GM19395 (cell line): ENCODE measurements at regions not wholly inside any gene's neighbourhood (a gene's known extent, or its start where the extent isn't known, plus 50 kb on each side); places are given as distances from the start of the nearest gene placed in this dataset.
"Not testable (repeated sequence)": the region's sequence is repeated elsewhere in the genome, so short reads cannot be mapped to it uniquely, and the experiment has no call there.

Source experiments
- ATAC-seq: cut with Tn5 transposase; IDR thresholded peaks from one replicate; pipeline ENCODE4 v1.9.1; 2021; ENCODE audit warnings: mild to moderate bottlenecking, moderate library complexity; ENCODE audit not compliant: unreplicated experiment

DNA sequence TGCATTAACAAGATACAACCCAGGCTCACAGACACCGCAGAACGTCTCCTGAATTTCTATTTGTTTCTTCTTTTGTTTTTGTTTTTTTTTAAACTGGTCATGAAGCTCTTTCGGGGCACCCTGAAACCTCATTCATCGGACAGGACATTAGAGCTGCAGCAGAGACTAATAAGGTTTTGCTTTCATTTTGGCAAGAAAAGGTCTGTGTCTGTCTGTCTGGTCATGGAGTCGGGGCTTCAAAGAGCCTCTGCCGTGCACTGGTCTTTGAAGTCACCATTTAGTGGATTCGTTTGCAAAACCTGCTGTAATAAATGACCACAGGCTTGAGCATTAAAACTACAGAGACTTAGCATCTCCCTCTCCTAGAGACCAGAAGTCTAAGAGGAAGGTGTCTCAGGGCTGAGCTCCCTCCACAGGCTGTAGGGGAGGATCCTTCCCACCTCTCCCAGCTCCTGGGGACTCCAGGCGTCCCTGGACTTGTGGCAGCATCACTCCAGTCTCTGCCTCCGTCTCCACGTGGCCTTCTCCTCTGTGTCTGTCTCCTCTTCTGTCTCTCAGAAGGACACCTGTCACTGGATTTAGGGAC is 247.5 kb downstream of the CRLF2 start:
- peak; percentile 76 for ATAC-seq

DNA sequence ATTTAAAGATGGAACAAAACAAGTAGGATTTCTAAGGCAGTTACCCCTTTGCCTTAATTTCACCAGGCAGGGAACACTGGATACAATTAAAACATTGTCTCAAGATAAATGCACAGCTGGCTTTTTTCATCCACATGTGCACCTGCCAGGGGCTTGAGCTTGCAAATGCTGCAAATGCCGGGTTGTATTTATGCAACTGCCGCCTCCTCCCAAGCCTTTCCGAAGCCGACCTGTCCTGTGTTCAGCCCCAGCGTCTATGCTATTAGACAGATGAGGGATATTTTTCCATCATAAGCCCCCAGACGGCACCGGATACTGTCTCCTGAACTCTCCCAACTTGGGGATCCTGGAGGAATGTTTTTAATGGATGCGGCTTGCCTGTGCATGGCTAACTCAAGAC is 251.6 kb downstream of the CRLF2 start:
- no peak for ATAC-seq

GRCh38 chrX:959595-959994 is 252.9 kb downstream of the CRLF2 start:
- ATAC-seq = no peak

GRCh38 chrX:955168-955781 is 257.2 kb downstream of the CRLF2 start:
- ATAC-seq = not testable (repeated sequence)

GRCh38 chrX:953879-954482 is 258.5 kb downstream of the CRLF2 start:
- no peak for ATAC-seq

DNA sequence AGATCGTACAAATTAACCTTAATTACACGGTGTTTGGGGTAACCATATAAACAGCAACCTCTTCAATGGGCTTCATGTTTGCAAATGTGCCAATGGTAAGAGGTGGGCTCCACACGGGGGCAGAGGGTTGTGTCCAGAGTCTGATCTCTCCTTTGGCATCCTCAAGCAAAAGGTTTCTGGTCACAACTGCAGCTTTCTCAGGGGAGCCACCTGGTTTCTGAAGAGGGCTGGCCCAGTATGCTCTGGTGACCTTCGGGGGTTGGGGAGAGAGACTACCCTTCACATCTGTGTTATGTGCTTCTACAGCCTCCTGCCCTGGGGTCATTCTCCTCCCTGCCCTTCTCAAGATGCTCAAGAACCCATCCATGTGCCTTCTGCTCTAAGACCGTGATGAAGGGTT is 259.6 kb downstream of the CRLF2 start:
- no peak for ATAC-seq

DNA sequence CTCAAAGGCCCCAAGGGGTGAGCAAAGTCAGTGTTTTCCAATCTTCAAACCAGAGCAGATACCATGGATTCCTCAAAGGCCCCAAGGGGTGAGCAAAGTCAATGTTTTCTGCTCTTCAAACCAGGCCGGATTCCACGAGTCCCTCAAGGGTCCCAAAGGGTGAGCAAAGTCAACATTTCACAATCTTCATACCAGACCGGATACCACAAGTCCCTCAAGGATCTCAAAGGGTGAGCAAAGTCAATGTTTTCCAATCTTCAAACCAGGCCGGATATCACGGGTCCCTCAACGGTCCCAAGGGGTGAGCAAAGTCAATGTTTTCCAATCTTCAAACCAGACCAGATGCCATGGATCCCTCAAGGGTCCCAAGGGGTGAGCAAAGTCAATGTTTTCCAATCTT is 265.2 kb downstream of the CRLF2 start:
- not testable (repeated sequence) for ATAC-seq

- ATAC-seq = no peak
Measured at GRCh38 chrX:943035-943434, 269.4 kb downstream of the CRLF2 start.

GRCh38 chrX:940691-941090 is 271.8 kb downstream of the CRLF2 start:
- ATAC-seq = no peak

- no peak for ATAC-seq
Measured at GRCh38 chrX:936979-937769, 275.3 kb downstream of the CRLF2 start.

GRCh38 chrX:933611-934010 is 278.8 kb downstream of the CRLF2 start:
- no peak for ATAC-seq

- no peak for ATAC-seq
Measured at GRCh38 chrX:928606-929005, 283.8 kb downstream of the CRLF2 start.

DNA sequence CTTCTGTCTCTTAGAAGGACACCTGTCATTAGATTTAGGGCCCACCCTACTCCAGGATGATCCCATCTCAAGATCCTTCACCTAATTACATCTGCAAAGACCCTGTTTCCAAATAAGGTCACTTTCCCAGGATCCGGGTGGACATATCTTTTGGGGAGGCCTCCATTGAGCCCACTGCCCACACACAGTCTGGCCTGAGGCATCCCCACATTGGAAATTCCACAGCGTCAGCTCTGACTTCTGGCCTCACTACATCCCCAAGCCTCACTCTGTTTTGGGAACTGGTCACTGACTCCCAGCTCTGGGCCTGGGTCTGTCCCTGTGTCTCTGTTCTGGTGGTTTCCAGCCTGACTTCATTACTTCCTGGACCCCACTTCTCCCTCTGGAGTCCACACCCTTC is 285.5 kb downstream of the CRLF2 start:
- ATAC-seq = no peak

- no peak for ATAC-seq
Measured at GRCh38 chrX:926070-926469, 286.4 kb downstream of the CRLF2 start.

- no peak for ATAC-seq
Measured at GRCh38 chrX:925652-926061, 286.8 kb downstream of the CRLF2 start.

- ATAC-seq = no peak
Measured at GRCh38 chrX:925094-925493, 287.4 kb downstream of the CRLF2 start.

DNA sequence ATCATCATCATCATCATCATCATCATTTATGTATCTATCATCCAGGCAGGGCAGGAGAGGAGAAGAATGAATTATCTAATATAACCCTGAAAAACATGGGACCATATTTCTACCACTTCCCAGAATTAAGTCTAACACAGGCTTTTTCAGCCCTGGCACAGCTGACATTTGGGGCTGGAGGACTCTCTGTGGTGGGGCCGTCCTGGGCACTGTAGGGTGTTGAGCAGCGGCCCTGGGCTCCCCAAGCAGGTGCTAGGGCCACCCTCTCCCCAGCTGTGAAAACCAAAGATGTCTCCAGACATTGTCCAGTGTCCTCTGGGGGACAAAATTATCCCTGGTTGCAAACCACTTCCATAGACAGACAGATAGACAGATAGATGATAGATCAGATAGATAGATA is 288.4 kb downstream of the CRLF2 start:
- ATAC-seq = no peak

DNA sequence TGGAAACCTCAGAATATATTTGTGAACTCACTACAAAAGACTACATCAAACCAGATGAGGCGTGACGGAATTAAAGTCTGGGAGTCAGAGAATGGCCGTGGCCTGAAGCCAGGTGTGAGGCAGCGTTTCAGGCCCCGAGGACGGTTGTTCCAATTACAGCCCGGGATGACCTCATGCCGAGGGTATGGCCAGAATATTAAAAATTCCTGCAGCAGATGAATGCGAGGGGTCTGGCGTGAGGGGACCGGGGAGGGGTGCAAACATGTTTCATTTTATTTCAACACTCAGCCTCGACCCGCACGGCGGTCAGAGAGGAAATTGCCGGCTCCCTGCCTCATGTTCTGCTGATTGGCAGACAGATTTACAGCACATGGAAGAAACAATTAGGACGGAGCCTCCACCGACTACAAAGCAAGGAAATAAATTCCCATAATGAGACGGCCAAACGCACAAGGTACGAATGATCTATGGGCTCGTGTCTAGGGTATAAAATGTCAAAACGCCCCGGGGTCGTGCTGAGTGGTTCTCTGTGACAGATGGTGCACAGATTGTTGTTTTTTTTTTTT is 289.7 kb downstream of the SHOX start:
- ATAC-seq = no peak

GRCh38 chrX:916230-916599 is 285.6 kb downstream of the SHOX start:
- no peak for ATAC-seq

- no peak for ATAC-seq
Measured at GRCh38 chrX:915427-916229, 285.0 kb downstream of the SHOX start.

GRCh38 chrX:914206-914605 is 283.6 kb downstream of the SHOX start:
- no peak for ATAC-seq
